HG03025 (cell line): ENCODE measurements at regions not wholly inside any gene's neighbourhood (a gene's known extent, or its start where the extent isn't known, plus 50 kb on each side); places are given as distances from the start of the nearest gene placed in this dataset.
"Not testable (repeated sequence)": the region's sequence is repeated elsewhere in the genome, so short reads cannot be mapped to it uniquely, and the experiment has no call there.

Source experiments
- ATAC-seq: cut with Tn5 transposase; IDR thresholded peaks from one replicate; pipeline ENCODE4 v1.9.1; 2021; ENCODE audit warnings: mild to moderate bottlenecking, moderate library complexity; ENCODE audit not compliant: unreplicated experiment, low FRiP score

GRCh38 chr12:78331753-78332152 is 501.1 kb downstream of the NAV3 start:
- ATAC-seq, result no peak

GRCh38 chr12:78338054-78338785 is 507.5 kb downstream of the NAV3 start:
- no peak for ATAC-seq

- ATAC-seq, result no peak
Measured at GRCh38 chr12:78340406-78340805, 509.7 kb downstream of the NAV3 start.

- ATAC-seq, result no peak
Measured at GRCh38 chr12:78343657-78344056, 513.0 kb downstream of the NAV3 start.

- ATAC-seq, result no peak
Measured at GRCh38 chr12:78359520-78359919, 505.1 kb upstream of the SYT1 start.

GRCh38 chr12:78361683-78362082 is 502.9 kb upstream of the SYT1 start:
- ATAC-seq, result no peak

GRCh38 chr12:78371284-78371683 is 493.3 kb upstream of the SYT1 start:
- no peak for ATAC-seq

- no peak for ATAC-seq
Measured at GRCh38 chr12:78375461-78375860, 489.1 kb upstream of the SYT1 start.

GRCh38 chr12:78376257-78376656 is 488.3 kb upstream of the SYT1 start:
- ATAC-seq, result no peak

- ATAC-seq, result not testable (repeated sequence)
Measured at GRCh38 chr12:78379065-78379464, 485.5 kb upstream of the SYT1 start.

- ATAC-seq, result no peak
Measured at GRCh38 chr12:78383414-78383813, 481.2 kb upstream of the SYT1 start.

- ATAC-seq, result no peak
Measured at GRCh38 chr12:78384541-78384940, 480.0 kb upstream of the SYT1 start.

- no peak for ATAC-seq
Measured at GRCh38 chr12:78385541-78385940, 479.0 kb upstream of the SYT1 start.

- ATAC-seq, result no peak
Measured at GRCh38 chr12:78386871-78387270, 477.7 kb upstream of the SYT1 start.

GRCh38 chr12:78387721-78388120 is 476.9 kb upstream of the SYT1 start:
- no peak for ATAC-seq

- no peak for ATAC-seq
Measured at GRCh38 chr12:78388461-78388860, 476.1 kb upstream of the SYT1 start.

GRCh38 chr12:78390920-78391319 is 473.7 kb upstream of the SYT1 start:
- ATAC-seq, result no peak

GRCh38 chr12:78392918-78393317 is 471.7 kb upstream of the SYT1 start:
- ATAC-seq, result no peak

- no peak for ATAC-seq
Measured at GRCh38 chr12:78395961-78396360, 468.6 kb upstream of the SYT1 start.

GRCh38 chr12:78396538-78396937 is 468.0 kb upstream of the SYT1 start:
- ATAC-seq, result no peak

- no peak for ATAC-seq
Measured at GRCh38 chr12:78398750-78399149, 465.8 kb upstream of the SYT1 start.

- no peak for ATAC-seq
Measured at GRCh38 chr12:78402366-78403134, 462.0 kb upstream of the SYT1 start.
